ENCODE measurements at regions not wholly inside any gene's neighbourhood (a gene's known extent, or its start where the extent isn't known, plus 50 kb on each side); places are given as distances from the start of the nearest gene placed in this dataset.

DNA sequence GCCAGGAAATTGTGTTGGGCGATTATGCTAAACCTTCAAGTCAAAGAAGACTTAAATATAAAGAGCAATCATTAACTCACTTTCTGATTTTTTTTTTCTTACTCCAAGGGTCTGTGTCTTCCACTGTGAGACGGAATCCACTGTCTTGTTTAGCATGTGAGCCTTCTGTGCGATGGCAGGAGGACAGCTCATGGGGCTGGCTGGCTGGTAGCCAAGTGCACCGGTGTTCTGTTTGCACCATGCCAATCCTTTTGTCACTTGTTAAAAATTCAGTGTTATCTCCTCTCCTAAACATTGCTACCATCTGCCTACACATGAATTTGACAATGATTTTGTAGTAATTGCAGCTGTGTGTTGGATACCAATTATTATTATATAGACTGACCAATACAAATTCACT, 1056.3 kb upstream of the IGFBP7 start:
- Histone ChIP-seq H3K9me3 (no peaks in the 10 kb centered on the region), H3K36me3 (ENCODE audit: control insufficient read depth, insufficient read depth, low read length) (no peaks in the 10 kb centered on the region), H3K4me1 (no peaks in the 10 kb centered on the region), H3K4me3 (ENCODE audit: low read depth, low read length) (no peak overlapping the region), H3K27me3 (replicated peaks; ENCODE audit: control insufficient read depth, insufficient read depth, low read length) (no peaks in the 10 kb centered on the region)
- Mint-ChIP-seq H3K4me1 (ENCODE audit: low read depth, unreplicated experiment) (no peaks in the 10 kb centered on the region), H3K27me3 (ENCODE audit: insufficient read depth, unreplicated experiment) (no peaks in the 10 kb centered on the region), H3K4me3 (ENCODE audit: unreplicated experiment) (no peak overlapping the region), H3K36me3 (ENCODE audit: insufficient read depth, unreplicated experiment) (no peaks in the 10 kb centered on the region), H3K27ac (ENCODE audit: unreplicated experiment) (no peak overlapping the region), H3K9me3 (ENCODE audit: unreplicated experiment) (peaks cover 10% of the 10 kb centered on the region)
- TF ChIP-seq, protein P1, sequence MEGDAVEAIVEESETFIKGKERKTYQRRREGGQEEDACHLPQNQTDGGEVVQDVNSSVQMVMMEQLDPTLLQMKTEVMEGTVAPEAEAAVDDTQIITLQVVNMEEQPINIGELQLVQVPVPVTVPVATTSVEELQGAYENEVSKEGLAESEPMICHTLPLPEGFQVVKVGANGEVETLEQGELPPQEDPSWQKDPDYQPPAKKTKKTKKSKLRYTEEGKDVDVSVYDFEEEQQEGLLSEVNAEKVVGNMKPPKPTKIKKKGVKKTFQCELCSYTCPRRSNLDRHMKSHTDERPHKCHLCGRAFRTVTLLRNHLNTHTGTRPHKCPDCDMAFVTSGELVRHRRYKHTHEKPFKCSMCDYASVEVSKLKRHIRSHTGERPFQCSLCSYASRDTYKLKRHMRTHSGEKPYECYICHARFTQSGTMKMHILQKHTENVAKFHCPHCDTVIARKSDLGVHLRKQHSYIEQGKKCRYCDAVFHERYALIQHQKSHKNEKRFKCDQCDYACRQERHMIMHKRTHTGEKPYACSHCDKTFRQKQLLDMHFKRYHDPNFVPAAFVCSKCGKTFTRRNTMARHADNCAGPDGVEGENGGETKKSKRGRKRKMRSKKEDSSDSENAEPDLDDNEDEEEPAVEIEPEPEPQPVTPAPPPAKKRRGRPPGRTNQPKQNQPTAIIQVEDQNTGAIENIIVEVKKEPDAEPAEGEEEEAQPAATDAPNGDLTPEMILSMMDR (IDR thresholded peaks at IDR 0.05; ENCODE audit: insufficient read depth in 1 of 2, low read depth in 1 of 2, low read length in 1 of 2, severe bottlenecking in 1 of 2, unreplicated experiment in 1 of 2): no peak
- no TSS peak for BruUV-seq (replicated peaks)
- POLR2A ChIA-PET: no interaction called here
- intact Hi-C loops (cut with micrococcal nuclease; ENCODE audit: unreplicated experiment): no loop called here
- CTCF ChIA-PET: no interaction called here
- DNase-seq: no peak

DNA sequence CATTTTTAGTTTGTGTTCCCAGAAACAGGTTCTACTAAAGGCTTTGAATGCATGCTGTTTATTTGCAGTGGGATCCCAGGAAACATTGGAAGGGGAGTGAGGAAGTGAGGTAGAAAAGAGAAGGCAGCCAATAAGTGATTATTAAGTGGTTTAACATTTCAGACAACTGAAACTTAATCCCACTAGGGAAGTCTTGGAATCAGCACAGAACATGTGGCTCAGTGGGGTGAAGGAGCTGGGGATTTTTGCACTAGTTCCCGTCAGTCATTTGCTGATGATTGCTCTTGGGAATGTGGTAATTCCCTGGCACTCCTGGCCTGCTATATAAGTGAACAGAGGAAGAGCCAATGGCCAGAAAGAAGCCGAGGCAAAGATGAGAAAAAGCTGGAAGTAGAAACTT, 1053.0 kb upstream of the IGFBP7 start:
- Histone ChIP-seq H3K4me3 (ENCODE audit: low read depth, low read length) (no peak overlapping the region), H3K4me1 (no peaks in the 10 kb centered on the region), H3K9me3 (no peaks in the 10 kb centered on the region), H3K36me3 (ENCODE audit: control insufficient read depth, insufficient read depth, low read length) (no peaks in the 10 kb centered on the region), H3K27me3 (replicated peaks; ENCODE audit: control insufficient read depth, insufficient read depth, low read length) (no peaks in the 10 kb centered on the region)
- no peak for DNase-seq
- H3K27me3 Mint-ChIP-seq (ENCODE audit: insufficient read depth, unreplicated experiment): no peaks in the 10 kb centered on the region
- intact Hi-C loops (cut with micrococcal nuclease; ENCODE audit: unreplicated experiment): no loop called here
- no peaks in the 10 kb centered on the region for H3K36me3 Mint-ChIP-seq (ENCODE audit: insufficient read depth, unreplicated experiment)
- H3K27ac Mint-ChIP-seq (ENCODE audit: unreplicated experiment): no peak overlapping the region
- no TSS peak for BruUV-seq (replicated peaks)
- CTCF ChIA-PET: no interaction called here
- TF ChIP-seq, protein P1 (IDR thresholded peaks at IDR 0.05; ENCODE audit: insufficient read depth in 1 of 2, low read depth in 1 of 2, low read length in 1 of 2, severe bottlenecking in 1 of 2, unreplicated experiment in 1 of 2): no peak
- no peak overlapping the region for H3K4me3 Mint-ChIP-seq (ENCODE audit: unreplicated experiment)
- H3K4me1 Mint-ChIP-seq (ENCODE audit: low read depth, unreplicated experiment): no peaks in the 10 kb centered on the region
- H3K9me3 Mint-ChIP-seq (ENCODE audit: unreplicated experiment): no peaks in the 10 kb centered on the region
- POLR2A ChIA-PET: no interaction called here

DNA sequence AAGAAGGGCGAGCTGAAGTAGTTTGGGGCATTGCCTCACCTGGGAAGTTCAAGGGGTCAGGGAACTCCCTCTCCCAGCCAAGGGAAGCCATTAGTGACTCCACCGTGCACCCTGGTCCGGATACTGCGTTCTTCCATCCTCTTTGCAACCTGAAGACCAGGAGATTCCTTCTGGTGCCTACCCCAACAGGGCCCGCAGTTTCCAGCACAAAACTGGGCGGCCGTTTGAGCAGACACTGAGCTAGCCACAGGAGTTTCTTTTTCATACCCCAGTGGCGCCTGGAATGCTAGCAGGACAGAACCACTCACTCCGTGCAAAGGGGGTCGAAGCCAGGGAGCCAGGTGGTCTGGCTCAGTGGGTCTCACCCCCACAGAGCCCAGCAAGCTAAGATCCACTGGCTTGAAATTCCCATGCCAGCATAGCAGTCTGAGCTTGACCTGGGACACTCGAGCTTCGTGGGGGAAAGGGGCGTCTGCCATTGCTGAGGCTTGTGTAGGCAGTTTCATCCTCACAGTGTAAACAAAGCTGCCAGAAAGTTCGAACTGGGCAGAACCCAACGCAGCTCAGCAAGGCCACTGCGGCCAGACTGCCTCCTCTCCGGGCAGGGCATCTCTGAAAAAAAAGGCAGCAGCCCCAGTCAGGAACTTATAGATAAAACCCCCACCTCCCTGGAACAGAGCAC, 1039.4 kb upstream of the IGFBP7 start:
- Mint-ChIP-seq H3K9me3 (ENCODE audit: unreplicated experiment) (no peaks in the 10 kb centered on the region), H3K4me3 (ENCODE audit: unreplicated experiment) (no peak overlapping the region), H3K27ac (ENCODE audit: unreplicated experiment) (no peak overlapping the region), H3K36me3 (ENCODE audit: insufficient read depth, unreplicated experiment) (no peaks in the 10 kb centered on the region), H3K27me3 (ENCODE audit: insufficient read depth, unreplicated experiment) (no peaks in the 10 kb centered on the region), H3K4me1 (ENCODE audit: low read depth, unreplicated experiment) (no peaks in the 10 kb centered on the region)
- TF ChIP-seq, protein P1 (IDR thresholded peaks at IDR 0.05; ENCODE audit: insufficient read depth in 1 of 2, low read depth in 1 of 2, low read length in 1 of 2, severe bottlenecking in 1 of 2, unreplicated experiment in 1 of 2): no peak
- DNase-seq: no peak
- Histone ChIP-seq H3K36me3 (ENCODE audit: control insufficient read depth, insufficient read depth, low read length) (no peaks in the 10 kb centered on the region), H3K9me3 (no peaks in the 10 kb centered on the region), H3K27me3 (replicated peaks; ENCODE audit: control insufficient read depth, insufficient read depth, low read length) (no peaks in the 10 kb centered on the region), H3K4me3 (ENCODE audit: low read depth, low read length) (no peak overlapping the region), H3K4me1 (no peaks in the 10 kb centered on the region)
- BruUV-seq (replicated peaks): no TSS peak
- intact Hi-C loops (cut with micrococcal nuclease; ENCODE audit: unreplicated experiment): no loop called here
- ChIA-PET CTCF (no interaction called here), POLR2A (no interaction called here)

Measured in Caco-2 (cell line).